DND-41 (cell line): ENCODE measurements at regions not wholly inside any gene's neighbourhood (a gene's known extent, or its start where the extent isn't known, plus 50 kb on each side); places are given as distances from the start of the nearest gene placed in this dataset.

Experiments used
- ATAC-seq: fragments of 200-7000 bp; cut with Tn5 transposase; 3 replicates; pipeline ENCODE4 v1.9.1; 2021; ENCODE audit warnings: low read depth; ENCODE audit not compliant: insufficient read depth
- DNase-seq: peaks from one replicate; pipeline ENCODE4 v3.0.0-alpha.2; 2020
- H2AFZ ChIP-seq: 2 replicates; pipeline ENCODE4 v1.6.0; 2012; ENCODE audit warnings: low read depth, low read length
- H3K27ac ChIP-seq: 2 replicates; pipeline ENCODE4 v1.5.1; 2012; ENCODE audit warnings: low read length, inconsistent platforms
- H3K27me3 ChIP-seq: fragments of 200-600 bp; sonication (generic); 2 replicates; pipeline ENCODE4 v1.6.0; 2012; ENCODE audit warnings: low read length, mild to moderate bottlenecking, inconsistent platforms; ENCODE audit not compliant: insufficient read depth, poor library complexity
- H3K36me3 ChIP-seq: 2 replicates; pipeline ENCODE4 v1.5.1; 2012; ENCODE audit warnings: low read length, inconsistent platforms; ENCODE audit not compliant: insufficient read depth
- H3K4me1 ChIP-seq: 2 replicates; pipeline ENCODE4 v1.5.1; 2012; ENCODE audit warnings: mild to moderate bottlenecking, low read length; ENCODE audit not compliant: insufficient read depth
- H3K4me2 ChIP-seq: 2 replicates; pipeline ENCODE4 v1.6.0; 2012; ENCODE audit warnings: mild to moderate bottlenecking, moderate library complexity, low read length, inconsistent platforms; ENCODE audit not compliant: insufficient read depth
- H3K4me3 ChIP-seq, 2 experiments: fragments of 200-600 bp in 1 of 2; shearing (Covaris generic) in 1 of 2; 2 replicates each; pipeline ENCODE4 v1.5.1; 2012 to 2016; ENCODE audit warnings: inconsistent platforms in 2 of 2, low read length in 2 of 2, mild to moderate bottlenecking in 2 of 2, low read depth in 1 of 2, moderate library complexity in 1 of 2
- H3K79me2 ChIP-seq: 2 replicates; pipeline ENCODE4 v1.6.0; 2012; ENCODE audit warnings: low read length, inconsistent platforms; ENCODE audit not compliant: insufficient read depth
- H3K9ac ChIP-seq: 2 replicates; pipeline ENCODE4 v1.6.0; 2012; ENCODE audit warnings: low read depth, mild to moderate bottlenecking, inconsistent platforms, low read length, moderate library complexity
- H3K9me3 ChIP-seq: 2 replicates; pipeline ENCODE4 v1.5.1; 2012; ENCODE audit warnings: low read length, moderate library complexity, mild to moderate bottlenecking, inconsistent platforms; ENCODE audit not compliant: insufficient read depth, severe bottlenecking
- H4K20me1 ChIP-seq: 2 replicates; pipeline ENCODE4 v1.6.0; 2012; ENCODE audit warnings: low read length; ENCODE audit not compliant: insufficient read depth
- EZH2 ChIP-seq: IDR thresholded peaks from 3 replicates; pipeline ENCODE4 v1.6.1; 2012; ENCODE audit warnings: borderline replicate concordance, low read depth, mild to moderate bottlenecking, moderate library complexity, low read length, inconsistent platforms; ENCODE audit not compliant: severe bottlenecking
- TF ChIP-seq, protein P1 (sequence below): IDR thresholded peaks from 2 replicates; pipeline ENCODE4 v1.5.1; 2012; ENCODE audit warnings: borderline replicate concordance, low read length, moderate library complexity, mild to moderate bottlenecking; ENCODE audit not compliant: poor library complexity, severe bottlenecking; ENCODE audit errors: extremely low read depth

DNA sequence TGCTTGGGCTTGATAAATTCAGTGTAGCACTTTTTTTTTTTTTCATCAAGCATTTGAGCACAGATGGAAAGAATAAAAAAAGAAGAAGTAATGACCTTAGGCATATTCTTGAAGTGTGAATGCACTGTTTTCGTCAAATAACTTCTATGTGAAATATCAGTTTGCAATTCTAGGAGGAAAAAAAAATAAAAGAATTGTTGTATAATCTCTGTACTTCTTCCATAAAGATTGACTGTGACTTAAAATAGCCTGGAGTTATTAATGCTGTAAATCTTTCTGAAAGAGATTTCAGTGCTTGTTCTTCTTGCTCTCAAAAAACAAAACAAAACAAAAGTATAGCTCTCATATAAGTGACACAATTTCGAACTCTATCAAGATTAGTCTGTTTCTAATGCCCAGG, 536.9 kb upstream of the ZNF608 start:
- no peak overlapping the region for H3K27ac ChIP-seq
- no peak overlapping the region for H3K9ac ChIP-seq
- H3K4me2 ChIP-seq = no peak overlapping the region
- no peak overlapping the region for H2AFZ ChIP-seq
- H4K20me1 ChIP-seq = no peaks in the 10 kb centered on the region
- H3K4me1 ChIP-seq = no peaks in the 10 kb centered on the region
- no peaks in the 10 kb centered on the region for H3K9me3 ChIP-seq
- H3K36me3 ChIP-seq = no peaks in the 10 kb centered on the region
- DNase-seq = no peak
- TF ChIP-seq, protein P1, sequence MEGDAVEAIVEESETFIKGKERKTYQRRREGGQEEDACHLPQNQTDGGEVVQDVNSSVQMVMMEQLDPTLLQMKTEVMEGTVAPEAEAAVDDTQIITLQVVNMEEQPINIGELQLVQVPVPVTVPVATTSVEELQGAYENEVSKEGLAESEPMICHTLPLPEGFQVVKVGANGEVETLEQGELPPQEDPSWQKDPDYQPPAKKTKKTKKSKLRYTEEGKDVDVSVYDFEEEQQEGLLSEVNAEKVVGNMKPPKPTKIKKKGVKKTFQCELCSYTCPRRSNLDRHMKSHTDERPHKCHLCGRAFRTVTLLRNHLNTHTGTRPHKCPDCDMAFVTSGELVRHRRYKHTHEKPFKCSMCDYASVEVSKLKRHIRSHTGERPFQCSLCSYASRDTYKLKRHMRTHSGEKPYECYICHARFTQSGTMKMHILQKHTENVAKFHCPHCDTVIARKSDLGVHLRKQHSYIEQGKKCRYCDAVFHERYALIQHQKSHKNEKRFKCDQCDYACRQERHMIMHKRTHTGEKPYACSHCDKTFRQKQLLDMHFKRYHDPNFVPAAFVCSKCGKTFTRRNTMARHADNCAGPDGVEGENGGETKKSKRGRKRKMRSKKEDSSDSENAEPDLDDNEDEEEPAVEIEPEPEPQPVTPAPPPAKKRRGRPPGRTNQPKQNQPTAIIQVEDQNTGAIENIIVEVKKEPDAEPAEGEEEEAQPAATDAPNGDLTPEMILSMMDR = no peak
- no peak for TF ChIP-seq EZH2
- no peak for ATAC-seq
- no peaks in the 10 kb centered on the region for H3K27me3 ChIP-seq
- no peaks in the 10 kb centered on the region for H3K79me2 ChIP-seq
- H3K4me3 ChIP-seq = no peak overlapping the region

DNA sequence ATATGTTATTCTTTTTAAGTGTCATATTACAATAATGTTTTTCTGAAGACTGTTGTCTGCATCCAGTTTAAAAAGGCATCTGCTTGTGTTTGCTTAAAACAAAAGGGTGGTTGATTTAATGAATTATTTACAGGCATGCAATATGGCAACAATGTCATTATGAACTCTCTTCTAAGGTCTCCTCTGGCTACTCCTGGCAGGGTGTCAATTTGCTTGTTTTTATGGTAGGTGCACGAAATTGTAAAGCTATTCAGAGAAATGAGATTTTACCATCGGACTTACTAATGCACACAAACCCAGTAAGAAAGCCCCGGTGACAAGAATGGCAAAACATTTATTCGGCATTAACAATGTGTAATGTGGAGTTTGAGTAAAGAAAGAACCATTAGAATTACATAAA, 539.8 kb upstream of the ZNF608 start:
- no peaks in the 10 kb centered on the region for H3K36me3 ChIP-seq
- no peaks in the 10 kb centered on the region for H3K27me3 ChIP-seq
- DNase-seq (no peak), ATAC-seq (no peak)
- no peaks in the 10 kb centered on the region for H3K4me1 ChIP-seq
- TF ChIP-seq, protein P1 = no peak
- TF ChIP-seq EZH2 = no peak
- no peak overlapping the region for H2AFZ ChIP-seq
- no peaks in the 10 kb centered on the region for H3K79me2 ChIP-seq
- H3K4me2 ChIP-seq = no peak overlapping the region
- no peak overlapping the region for H3K4me3 ChIP-seq
- no peak overlapping the region for H3K27ac ChIP-seq
- H4K20me1 ChIP-seq = no peaks in the 10 kb centered on the region
- H3K9ac ChIP-seq = no peak overlapping the region
- no peaks in the 10 kb centered on the region for H3K9me3 ChIP-seq

DNA sequence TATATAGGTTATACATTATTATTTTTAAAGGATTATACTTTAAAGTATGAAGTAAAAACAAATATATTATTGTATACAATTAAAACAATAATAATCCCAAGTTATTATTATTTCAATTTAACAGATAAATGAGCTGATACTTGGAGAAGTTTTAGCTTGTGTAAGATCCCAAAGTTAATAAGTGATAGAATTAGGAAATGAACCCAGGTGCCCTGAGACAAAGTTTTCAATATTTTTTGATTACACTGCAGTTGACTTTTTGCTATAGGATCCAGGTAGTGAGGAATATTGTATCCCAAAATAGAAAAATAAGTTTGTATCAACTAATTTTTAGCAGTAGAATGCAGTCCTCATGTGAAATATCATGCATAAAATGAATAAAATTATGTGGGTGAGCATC, 543.2 kb upstream of the ZNF608 start:
- H3K4me3 ChIP-seq = no peak overlapping the region
- DNase-seq (no peak), ATAC-seq (no peak)
- H3K79me2 ChIP-seq = no peaks in the 10 kb centered on the region
- H3K27me3 ChIP-seq = no peaks in the 10 kb centered on the region
- H2AFZ ChIP-seq = no peak overlapping the region
- H3K4me1 ChIP-seq = peaks cover 14% of the 10 kb centered on the region
- H3K4me2 ChIP-seq = no peak overlapping the region
- no peaks in the 10 kb centered on the region for H3K36me3 ChIP-seq
- H3K9ac ChIP-seq = no peak overlapping the region
- no peaks in the 10 kb centered on the region for H3K9me3 ChIP-seq
- H3K27ac ChIP-seq = no peak overlapping the region
- TF ChIP-seq, protein P1 = no peak
- no peak for TF ChIP-seq EZH2
- no peaks in the 10 kb centered on the region for H4K20me1 ChIP-seq

DNA sequence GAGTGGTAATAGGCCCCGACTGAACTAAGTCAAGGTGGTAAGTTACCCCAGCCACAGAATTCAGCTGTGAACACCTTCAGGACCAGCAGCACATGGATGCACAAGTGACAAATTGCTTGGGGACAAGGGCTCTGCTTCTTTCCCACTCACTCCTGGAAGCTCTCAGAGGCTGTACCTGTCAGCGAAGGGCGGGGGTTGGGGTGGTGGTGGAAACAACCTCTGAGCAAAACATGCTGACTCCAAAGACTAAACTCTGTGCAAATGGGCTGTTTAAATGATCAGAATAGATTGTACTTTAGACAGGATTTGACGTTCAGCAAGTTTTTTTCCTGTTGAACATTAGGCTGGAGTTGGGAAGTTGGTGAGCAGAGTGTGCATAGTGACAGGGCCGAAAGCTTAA, 544.5 kb upstream of the ZNF608 start:
- Histone ChIP-seq H3K9ac (no peak overlapping the region), H2AFZ (no peak overlapping the region)

More for the DNA sequence above, 544.5 kb upstream of the ZNF608 start:
- DNase-seq = no peak
- Histone ChIP-seq H3K4me1 (peaks cover 21% of the 10 kb centered on the region), H3K36me3 (no peaks in the 10 kb centered on the region), H3K27ac (no peak overlapping the region), H3K4me2 (no peak overlapping the region), H3K9me3 (no peaks in the 10 kb centered on the region), H4K20me1 (no peaks in the 10 kb centered on the region), H3K4me3 (no peak overlapping the region), H3K79me2 (no peaks in the 10 kb centered on the region), H3K27me3 (no peaks in the 10 kb centered on the region)
- no peak for TF ChIP-seq EZH2
- TF ChIP-seq, protein P1 = no peak
- no peak for ATAC-seq
